SK-N-MC (cell line): ENCODE measurements at regions not wholly inside any gene's neighbourhood (a gene's known extent, or its start where the extent isn't known, plus 50 kb on each side); places are given as distances from the start of the nearest gene placed in this dataset.

Source experiments
- EZH2 ChIP-seq: fragments of 200-600 bp; sonication (generic); IDR thresholded peaks from one replicate; pipeline ENCODE4 v1.6.1; 2017; ENCODE audit warnings: antibody characterized with exemption
- POLR2AphosphoS5 ChIP-seq: IDR thresholded peaks from 2 replicates; pipeline ENCODE4 v1.6.1; 2012; ENCODE audit warnings: mild to moderate bottlenecking, low read depth, low read length, borderline replicate concordance

DNA sequence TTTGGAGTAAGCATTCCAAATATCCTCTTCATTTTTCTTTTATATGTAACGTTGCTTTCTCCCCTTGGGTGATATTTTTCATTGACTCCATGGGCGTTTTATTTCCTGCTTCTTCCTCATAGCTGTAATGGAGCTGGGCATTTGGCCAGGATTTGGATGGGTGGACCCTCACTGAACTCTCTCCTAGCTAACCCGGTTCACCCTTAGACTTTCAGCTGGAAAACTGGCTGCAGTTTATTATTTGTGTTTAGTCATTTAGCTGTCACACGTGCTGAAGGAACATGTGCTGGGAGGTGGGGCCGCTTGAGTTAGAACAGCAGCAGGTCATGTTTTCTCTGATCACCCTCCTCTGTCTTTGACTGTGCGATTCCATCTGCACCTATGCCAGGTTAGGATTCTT is 407.6 kb downstream of the ZIC1 start:
- TF ChIP-seq EZH2, result no peak
- no peak for TF ChIP-seq POLR2AphosphoS5
